ENCODE measurements at regions not wholly inside any gene's neighbourhood (a gene's known extent, or its start where the extent isn't known, plus 50 kb on each side); places are given as distances from the start of the nearest gene placed in this dataset.

DNA sequence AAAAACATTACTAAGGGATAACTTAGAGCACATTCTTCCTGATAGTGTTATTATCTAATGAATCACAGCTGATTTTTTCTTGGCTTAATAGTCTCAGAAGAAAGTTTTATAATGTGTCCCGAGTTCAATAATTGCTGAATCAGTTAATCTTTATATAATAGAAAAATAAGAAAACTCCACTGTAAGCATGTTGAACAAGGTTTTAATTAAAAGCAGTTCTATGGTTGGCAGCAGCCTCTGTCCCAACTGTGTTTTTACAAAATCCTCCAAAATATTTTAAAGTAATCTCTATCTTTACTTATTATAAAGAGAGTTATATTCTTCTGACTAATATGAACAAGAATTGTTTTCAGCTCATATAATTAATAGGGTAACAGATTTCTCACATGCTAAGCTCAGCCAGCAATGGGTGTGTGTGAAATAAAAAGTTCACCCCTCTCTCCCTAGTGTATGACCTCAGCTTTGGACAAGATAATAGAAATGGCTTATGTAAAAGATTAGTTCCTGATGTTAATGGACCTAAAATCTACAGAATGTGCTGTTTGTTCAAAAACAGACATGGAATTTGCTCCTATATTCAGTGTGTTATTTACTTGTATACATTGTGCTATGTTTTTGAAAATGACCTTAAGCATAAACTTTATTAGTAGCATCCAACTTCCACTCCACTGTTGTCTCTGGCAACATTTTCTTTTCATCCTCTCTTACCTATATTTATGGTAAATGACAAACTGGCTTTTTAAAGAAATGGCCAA, 67.1 kb upstream of the DCN start:
- TF ChIP-seq, protein P1, sequence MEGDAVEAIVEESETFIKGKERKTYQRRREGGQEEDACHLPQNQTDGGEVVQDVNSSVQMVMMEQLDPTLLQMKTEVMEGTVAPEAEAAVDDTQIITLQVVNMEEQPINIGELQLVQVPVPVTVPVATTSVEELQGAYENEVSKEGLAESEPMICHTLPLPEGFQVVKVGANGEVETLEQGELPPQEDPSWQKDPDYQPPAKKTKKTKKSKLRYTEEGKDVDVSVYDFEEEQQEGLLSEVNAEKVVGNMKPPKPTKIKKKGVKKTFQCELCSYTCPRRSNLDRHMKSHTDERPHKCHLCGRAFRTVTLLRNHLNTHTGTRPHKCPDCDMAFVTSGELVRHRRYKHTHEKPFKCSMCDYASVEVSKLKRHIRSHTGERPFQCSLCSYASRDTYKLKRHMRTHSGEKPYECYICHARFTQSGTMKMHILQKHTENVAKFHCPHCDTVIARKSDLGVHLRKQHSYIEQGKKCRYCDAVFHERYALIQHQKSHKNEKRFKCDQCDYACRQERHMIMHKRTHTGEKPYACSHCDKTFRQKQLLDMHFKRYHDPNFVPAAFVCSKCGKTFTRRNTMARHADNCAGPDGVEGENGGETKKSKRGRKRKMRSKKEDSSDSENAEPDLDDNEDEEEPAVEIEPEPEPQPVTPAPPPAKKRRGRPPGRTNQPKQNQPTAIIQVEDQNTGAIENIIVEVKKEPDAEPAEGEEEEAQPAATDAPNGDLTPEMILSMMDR (IDR thresholded peaks at IDR 0.05; ENCODE audit: insufficient read depth, low read length), result no peak
- no peak for TF ChIP-seq POLR2AphosphoS5 (IDR thresholded peaks at IDR 0.05; ENCODE audit: low read depth)
- TF ChIP-seq, protein P2, sequence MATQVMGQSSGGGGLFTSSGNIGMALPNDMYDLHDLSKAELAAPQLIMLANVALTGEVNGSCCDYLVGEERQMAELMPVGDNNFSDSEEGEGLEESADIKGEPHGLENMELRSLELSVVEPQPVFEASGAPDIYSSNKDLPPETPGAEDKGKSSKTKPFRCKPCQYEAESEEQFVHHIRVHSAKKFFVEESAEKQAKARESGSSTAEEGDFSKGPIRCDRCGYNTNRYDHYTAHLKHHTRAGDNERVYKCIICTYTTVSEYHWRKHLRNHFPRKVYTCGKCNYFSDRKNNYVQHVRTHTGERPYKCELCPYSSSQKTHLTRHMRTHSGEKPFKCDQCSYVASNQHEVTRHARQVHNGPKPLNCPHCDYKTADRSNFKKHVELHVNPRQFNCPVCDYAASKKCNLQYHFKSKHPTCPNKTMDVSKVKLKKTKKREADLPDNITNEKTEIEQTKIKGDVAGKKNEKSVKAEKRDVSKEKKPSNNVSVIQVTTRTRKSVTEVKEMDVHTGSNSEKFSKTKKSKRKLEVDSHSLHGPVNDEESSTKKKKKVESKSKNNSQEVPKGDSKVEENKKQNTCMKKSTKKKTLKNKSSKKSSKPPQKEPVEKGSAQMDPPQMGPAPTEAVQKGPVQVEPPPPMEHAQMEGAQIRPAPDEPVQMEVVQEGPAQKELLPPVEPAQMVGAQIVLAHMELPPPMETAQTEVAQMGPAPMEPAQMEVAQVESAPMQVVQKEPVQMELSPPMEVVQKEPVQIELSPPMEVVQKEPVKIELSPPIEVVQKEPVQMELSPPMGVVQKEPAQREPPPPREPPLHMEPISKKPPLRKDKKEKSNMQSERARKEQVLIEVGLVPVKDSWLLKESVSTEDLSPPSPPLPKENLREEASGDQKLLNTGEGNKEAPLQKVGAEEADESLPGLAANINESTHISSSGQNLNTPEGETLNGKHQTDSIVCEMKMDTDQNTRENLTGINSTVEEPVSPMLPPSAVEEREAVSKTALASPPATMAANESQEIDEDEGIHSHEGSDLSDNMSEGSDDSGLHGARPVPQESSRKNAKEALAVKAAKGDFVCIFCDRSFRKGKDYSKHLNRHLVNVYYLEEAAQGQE (IDR thresholded peaks at IDR 0.05; ENCODE audit: insufficient replicate concordance, low read depth), result no peak
